ENCODE measurements at regions not wholly inside any gene's neighbourhood (a gene's known extent, or its start where the extent isn't known, plus 50 kb on each side); places are given as distances from the start of the nearest gene placed in this dataset.

DNA sequence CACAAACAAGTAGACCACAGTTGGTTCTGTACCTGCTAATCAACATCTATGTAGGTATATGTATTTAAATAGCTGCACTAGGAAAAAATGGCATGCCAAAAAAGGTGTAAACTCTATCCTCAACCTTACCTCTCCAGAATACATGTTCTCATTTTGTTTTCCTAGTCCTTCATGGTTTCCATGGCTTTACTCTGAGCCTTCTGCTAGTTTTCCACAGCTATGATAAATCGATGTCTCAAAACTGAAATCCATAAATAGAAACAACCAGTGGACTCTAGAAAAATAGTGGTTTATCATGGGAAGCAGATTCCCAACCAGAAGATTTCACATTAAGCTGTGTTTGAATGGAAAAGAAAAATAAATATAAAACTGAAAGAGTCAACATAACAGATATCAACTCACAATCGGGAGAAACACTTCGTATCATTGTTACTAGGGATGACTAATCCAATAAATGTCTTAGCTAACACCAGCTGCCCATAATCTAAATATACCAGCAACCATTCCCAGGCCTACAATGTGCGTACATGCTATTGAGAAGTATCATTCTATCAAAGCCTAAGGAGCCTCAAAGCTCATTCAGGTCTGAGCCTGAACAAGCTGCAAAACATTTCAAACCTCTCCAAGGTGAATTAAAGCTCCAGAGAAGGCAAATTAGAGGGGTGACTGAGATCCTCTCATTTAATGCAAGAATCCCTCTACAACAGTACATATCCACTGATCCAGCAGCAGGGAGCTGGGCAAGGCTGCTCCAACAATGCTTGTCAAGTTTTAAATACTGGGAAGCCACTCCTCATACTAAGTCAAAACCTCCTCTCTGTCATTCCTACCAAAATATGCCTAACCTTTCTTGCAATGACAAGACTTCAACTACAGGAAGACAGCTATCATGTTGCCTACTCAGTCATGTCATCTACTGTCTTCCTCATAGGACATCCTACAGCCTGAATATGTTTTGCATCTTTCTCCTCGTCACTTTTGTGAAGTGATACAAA, 90.2 kb downstream of the KCTD12 start:
- DNase-seq = peak; percentile 91

DNA sequence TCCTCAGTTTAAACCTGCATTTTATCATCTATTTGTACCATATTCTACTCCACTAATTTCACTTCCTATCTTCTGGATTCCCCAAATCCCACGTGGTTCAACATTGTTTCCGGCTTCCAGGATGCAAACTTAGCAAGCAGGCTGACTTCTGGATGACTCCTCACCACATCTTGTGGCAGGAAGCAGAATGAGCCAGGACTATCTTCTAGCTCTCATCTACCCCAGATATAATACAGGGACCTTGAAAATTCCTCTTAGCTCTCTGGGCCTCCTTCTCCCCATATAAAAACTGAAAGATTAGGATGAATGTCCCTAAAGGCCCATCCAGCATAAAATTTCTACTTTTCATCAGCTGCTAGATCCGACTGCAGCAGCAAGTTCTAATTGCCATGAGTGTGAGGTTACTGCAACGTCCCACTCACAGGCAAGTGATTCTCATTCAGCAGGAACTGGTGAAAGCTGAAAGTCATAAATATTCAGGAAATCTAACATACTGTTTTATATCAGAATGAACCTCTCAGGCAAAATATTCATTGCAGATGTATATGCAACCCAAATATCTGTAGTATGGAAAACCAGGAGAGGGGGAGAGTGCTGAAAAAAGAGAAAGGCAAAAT, 93.4 kb downstream of the KCTD12 start:
- no peak for DNase-seq

DNA sequence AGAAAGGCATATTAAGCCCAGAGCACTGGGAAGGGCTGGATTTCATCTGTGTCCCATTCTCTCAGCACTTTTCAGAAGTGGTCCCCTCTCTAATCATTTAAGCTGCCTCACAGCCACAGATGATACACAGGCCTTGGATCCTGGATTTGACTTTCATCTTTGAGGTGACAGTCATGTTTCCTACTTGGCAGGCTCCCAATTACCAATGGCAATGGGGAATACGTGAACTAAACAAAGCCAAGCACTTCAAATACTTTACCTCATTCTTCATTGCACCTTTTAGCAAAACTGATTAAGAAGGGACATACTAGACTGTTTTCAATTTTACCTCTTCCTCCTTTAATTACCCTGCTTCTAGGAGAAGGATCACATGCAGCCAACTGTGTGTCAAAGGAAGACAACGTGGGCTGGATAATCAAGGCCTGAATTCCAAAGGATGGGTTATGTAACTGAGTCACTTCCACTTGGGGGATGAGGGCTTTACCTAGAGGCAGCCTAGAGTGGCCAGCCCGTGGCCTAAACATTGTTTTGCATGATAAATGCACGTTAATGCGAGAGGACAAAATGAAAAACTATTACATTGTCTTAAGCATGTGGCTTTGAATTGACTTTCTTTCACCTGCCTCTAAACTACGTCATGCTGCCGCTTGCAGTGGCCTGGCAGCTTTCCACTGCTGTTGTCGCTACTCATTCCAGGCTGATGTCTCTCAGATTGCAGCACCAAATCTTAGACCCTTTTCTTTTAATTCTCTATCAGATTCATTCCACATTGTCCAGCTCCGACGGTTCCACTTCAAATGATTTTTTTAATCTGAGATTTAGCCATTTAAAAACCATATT, 95.0 kb downstream of the KCTD12 start:
- DNase-seq = peak; percentile 34

- no peak for DNase-seq
These were observed 95.7 kb downstream of the KCTD12 start for GRCh38 chr13:76790526-76790925.

DNA sequence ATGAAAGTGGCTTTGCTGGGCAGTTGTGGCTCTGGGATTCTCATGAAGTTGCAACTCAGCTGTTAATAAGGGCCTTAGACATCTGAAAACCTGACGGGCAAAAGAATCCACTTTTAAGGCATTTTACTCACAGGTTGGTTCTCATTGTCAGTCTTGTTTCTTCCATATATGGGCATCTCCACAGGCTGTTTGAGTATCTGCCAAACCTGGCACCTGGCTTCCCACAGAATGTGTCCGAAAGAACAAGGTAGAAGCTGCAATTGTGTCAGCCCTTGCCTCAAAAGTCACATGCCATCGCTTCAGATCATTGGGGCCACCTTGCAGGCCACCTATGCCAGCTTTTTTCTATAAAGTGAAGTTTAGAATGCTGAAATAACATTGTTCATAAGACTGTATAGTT, 102.4 kb downstream of the KCTD12 start:
- no peak for DNase-seq

GRCh38 chr13:76778853-76779252, 107.4 kb downstream of the KCTD12 start:
- DNase-seq = no peak

- no peak for DNase-seq
These were observed 109.1 kb downstream of the KCTD12 start for GRCh38 chr13:76777096-76777495.

- no peak for DNase-seq
These were observed 111.0 kb downstream of the KCTD12 start for GRCh38 chr13:76775088-76775740.

GRCh38 chr13:76773448-76774094, 112.6 kb downstream of the KCTD12 start:
- DNase-seq = no peak

DNA sequence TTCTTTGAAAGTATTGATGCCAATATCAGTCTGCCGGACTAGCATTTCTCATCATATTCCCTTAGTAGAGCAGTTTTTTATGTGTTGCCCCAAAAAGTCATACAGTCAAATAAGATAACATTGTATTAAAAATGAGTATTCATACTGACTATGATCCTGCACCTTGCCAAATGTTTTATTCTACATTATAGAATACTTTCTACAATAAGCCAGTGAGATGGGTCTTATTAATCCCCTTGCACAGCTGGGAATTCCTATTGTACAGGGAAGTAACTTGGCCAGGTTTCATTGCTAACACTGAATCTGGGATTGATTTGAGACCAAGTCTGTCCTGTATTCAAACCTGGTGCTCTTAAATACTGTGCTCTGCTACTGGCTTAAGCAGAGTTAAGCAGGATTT, 114.0 kb downstream of the KCTD12 start:
- DNase-seq = peak; percentile 17

GRCh38 chr13:76769271-76769791, 116.9 kb downstream of the KCTD12 start:
- DNase-seq = no peak

GRCh38 chr13:76768384-76768783, 117.8 kb downstream of the KCTD12 start:
- no peak for DNase-seq

DNA sequence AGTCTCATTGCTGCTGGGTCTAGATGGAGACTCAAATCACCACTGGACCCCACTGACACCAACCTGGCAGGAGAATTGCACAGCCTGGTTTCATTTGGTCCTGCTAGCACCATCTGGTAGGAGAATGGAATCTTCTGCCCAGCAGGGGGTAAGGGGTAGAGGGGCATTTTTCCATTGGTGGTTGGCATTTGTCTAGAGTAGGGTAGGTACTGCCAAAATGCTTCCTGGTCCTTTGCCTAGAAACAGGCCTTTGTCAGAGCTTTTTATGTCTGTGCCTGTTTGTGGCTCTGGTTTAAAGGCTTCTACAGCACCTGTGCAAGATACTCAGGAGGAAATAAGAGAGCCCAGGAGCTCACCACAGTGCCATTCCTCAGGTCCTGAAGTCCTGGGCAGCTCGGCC, 121.3 kb downstream of the KCTD12 start:
- DNase-seq = no peak

DNA sequence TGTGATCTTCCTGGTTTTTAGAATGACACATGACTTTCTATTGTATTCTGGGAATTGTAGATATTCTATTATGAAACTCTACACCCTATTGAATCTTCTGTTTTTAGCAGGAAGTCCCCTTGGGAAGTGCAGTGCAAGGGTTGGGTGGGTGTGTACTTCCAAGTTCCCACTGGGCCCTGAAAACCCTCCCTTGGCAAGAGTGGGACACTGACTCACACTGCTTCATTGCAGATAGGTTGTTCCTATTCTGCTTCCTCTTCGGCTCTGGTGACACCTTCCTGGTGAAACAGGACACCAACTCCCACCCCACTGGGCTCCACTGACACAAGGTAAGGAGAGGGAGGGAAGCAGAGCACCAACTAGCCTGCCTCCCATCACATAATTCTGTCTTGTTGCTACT, 121.8 kb downstream of the KCTD12 start:
- no peak for DNase-seq

- DNase-seq = no peak
These were observed 123.5 kb downstream of the KCTD12 start for GRCh38 chr13:76762721-76763120.

DNA sequence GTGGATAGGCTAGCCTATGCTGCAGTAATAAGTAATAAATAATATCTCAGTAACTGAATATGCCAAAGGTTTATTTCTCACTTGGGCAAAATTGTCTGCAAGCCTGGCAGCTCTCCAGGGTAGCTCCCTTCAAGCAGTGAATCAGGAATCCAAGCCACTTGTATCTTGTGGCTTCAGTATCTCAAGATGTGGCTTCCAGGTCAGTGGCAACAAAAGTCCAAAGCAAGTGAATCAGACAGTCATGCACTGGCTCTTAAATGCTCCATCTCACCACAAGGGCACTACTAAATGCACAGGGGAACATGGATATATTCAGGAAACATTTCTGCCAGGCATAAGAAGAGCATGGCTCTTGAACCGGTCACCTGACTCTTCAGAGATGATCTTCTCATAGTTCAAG, 126.3 kb downstream of the KCTD12 start:
- DNase-seq = no peak

GRCh38 chr13:76758738-76759137, 127.5 kb downstream of the KCTD12 start:
- no peak for DNase-seq

GRCh38 chr13:76758257-76758656, 127.9 kb downstream of the KCTD12 start:
- DNase-seq = no peak

- no peak for DNase-seq
These were observed 129.8 kb downstream of the KCTD12 start for GRCh38 chr13:76756451-76756850.

- DNase-seq = no peak
These were observed 131.8 kb downstream of the KCTD12 start for GRCh38 chr13:76754414-76754813.

GRCh38 chr13:76751278-76751677, 134.9 kb downstream of the KCTD12 start:
- no peak for DNase-seq

GRCh38 chr13:76750126-76750525, 136.1 kb downstream of the KCTD12 start:
- no peak for DNase-seq
